Stomach (tissue), 4 donors: ENCODE measurements at regions not wholly inside any gene's neighbourhood (a gene's known extent, or its start where the extent isn't known, plus 50 kb on each side); places are given as distances from the start of the nearest gene placed in this dataset.

Experiments
- POLR2A ChIP-seq, 4 donors: fragments of 450-650 bp; IDR thresholded peaks; one replicate each; pipeline ENCODE4 v1.6.1; 2016; ENCODE audit warnings: antibody characterized with exemption in 4 of 4, control low read depth in 2 of 4, mild to moderate bottlenecking in 1 of 4, moderate library complexity in 1 of 4
- POLR2AphosphoS5 ChIP-seq, 3 donors: sonication (generic); formaldehyde crosslinking; IDR thresholded peaks; one replicate each; pipeline ENCODE4 v1.6.1; 2016; ENCODE audit warnings: antibody characterized with exemption in 3 of 3
- TF ChIP-seq, protein P1 (sequence below), 7 experiments: fragments of 450-650 bp in 4 of 7; fragments of 200-600 bp in 3 of 7; sonication (generic) in 3 of 7; IDR thresholded peaks; one replicate each; pipeline ENCODE4 v1.5.1; 2016 to 2019; ENCODE audit warnings: antibody characterized with exemption in 7 of 7, control low read depth in 2 of 7, mild to moderate bottlenecking in 1 of 7

DNA sequence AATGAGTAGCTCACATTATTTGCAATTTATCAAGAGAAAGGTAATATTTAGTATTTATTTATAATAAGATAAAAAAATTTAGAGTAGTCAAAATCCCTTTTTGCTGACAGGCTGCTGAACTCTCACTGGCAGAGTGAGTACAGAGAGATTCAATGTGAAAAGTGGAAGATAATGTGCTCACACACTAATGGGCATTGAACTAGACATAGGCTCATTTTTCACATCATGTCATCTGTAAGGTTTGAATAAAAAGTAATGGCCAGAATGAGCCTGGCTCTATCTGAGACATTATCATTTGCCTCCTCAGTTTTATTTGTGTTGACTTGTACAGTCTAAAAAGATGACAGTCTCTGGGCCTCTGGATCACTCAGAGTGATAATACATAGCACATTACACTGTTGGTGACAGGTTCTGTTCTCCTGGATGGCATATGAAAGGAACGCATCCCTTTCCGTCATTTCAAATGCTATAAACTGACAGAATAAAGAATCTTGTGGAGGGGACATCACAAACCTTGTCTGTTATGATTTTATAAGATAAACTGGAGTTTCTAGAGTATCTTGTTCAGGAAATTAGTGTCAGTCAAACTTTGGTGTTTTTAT lies 812.9 kb downstream of the NR4A2 start:
- no peak for TF ChIP-seq POLR2A (IDR thresholded peaks at IDR 0.05)
- TF ChIP-seq, protein P1, sequence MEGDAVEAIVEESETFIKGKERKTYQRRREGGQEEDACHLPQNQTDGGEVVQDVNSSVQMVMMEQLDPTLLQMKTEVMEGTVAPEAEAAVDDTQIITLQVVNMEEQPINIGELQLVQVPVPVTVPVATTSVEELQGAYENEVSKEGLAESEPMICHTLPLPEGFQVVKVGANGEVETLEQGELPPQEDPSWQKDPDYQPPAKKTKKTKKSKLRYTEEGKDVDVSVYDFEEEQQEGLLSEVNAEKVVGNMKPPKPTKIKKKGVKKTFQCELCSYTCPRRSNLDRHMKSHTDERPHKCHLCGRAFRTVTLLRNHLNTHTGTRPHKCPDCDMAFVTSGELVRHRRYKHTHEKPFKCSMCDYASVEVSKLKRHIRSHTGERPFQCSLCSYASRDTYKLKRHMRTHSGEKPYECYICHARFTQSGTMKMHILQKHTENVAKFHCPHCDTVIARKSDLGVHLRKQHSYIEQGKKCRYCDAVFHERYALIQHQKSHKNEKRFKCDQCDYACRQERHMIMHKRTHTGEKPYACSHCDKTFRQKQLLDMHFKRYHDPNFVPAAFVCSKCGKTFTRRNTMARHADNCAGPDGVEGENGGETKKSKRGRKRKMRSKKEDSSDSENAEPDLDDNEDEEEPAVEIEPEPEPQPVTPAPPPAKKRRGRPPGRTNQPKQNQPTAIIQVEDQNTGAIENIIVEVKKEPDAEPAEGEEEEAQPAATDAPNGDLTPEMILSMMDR (IDR thresholded peaks at IDR 0.05) = no peak
- TF ChIP-seq POLR2AphosphoS5 (IDR thresholded peaks at IDR 0.05) = no peak
